Subcutaneous abdominal adipose tissue (tissue), 5 donors: ENCODE measurements at regions not wholly inside any gene's neighbourhood (a gene's known extent, or its start where the extent isn't known, plus 50 kb on each side); places are given as distances from the start of the nearest gene placed in this dataset.
"Not testable (repeated sequence)": the region's sequence is repeated elsewhere in the genome, so short reads cannot be mapped to it uniquely, and the experiment has no call there.

ENCODE experiments used
- H3K27ac ChIP-seq: one replicate; pipeline ENCODE4 v1.7.0; 2013; ENCODE audit warnings: low read depth, mild to moderate bottlenecking, inconsistent platforms, low read length, moderate library complexity
- H3K27me3 ChIP-seq, 5 donors: one replicate each; pipeline ENCODE4 v1.7.0; 2013; ENCODE audit warnings: low read length in 5 of 5, inconsistent platforms in 1 of 5; ENCODE audit not compliant: control insufficient read depth in 5 of 5, insufficient read depth in 4 of 5
- H3K36me3 ChIP-seq, 5 donors: one replicate each; pipeline ENCODE4 v1.7.0; 2013; ENCODE audit warnings: low read length in 5 of 5; ENCODE audit not compliant: control insufficient read depth in 5 of 5, insufficient read depth in 5 of 5
- H3K4me1 ChIP-seq, 5 donors: one replicate each; pipeline ENCODE4 v1.7.0; 2013; ENCODE audit warnings: low read length in 5 of 5, mild to moderate bottlenecking in 3 of 5, moderate library complexity in 1 of 5; ENCODE audit not compliant: control insufficient read depth in 5 of 5, insufficient read depth in 5 of 5
- H3K4me3 ChIP-seq, 5 donors: one replicate each; pipeline ENCODE4 v1.7.0; 2013; ENCODE audit warnings: low read length in 5 of 5, low read depth in 1 of 5
- H3K9ac ChIP-seq, 5 donors: one replicate each; pipeline ENCODE4 v1.7.0; 2013; ENCODE audit warnings: low read length in 5 of 5, mild to moderate bottlenecking in 4 of 5, moderate library complexity in 3 of 5
- H3K9me3 ChIP-seq, 5 donors: one replicate each; pipeline ENCODE4 v1.7.0; 2013; ENCODE audit warnings: low read length in 5 of 5; ENCODE audit not compliant: control insufficient read depth in 5 of 5
- donor health status: healthy.
- donor health status: healthy.
- donor health status: healthy.
- donor health status: healthy.
- donor health status: healthy.

DNA sequence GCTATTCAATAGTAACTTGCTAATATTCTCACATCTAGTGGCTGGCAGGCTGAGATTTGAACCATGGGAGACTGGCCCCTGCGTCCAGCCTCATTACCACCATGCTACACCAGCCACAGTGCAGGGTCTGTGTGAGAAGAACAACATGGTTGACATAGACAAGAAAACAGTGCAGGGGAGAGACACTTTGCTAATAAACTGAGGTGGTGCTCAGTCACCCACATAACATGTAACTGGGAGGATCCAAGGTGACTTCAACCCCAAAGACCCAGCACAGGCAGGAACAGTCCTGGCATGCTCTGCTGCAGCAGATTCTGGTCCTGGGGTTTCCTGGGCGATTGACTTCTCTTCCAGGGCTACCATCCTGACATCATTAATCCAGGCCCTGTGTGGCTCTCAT lies 143.1 kb downstream of the CSNK2A3 start:
- Histone ChIP-seq H3K4me3 (no peak overlapping the region), H3K4me1 (peaks cover 0 to 5% (median 0%) of the 10 kb centered on the region in 5 donors), H3K27me3 (peaks cover 0 to 3% (median 0%) of the 10 kb centered on the region in 5 donors), H3K9me3 (no peaks in the 10 kb centered on the region), H3K27ac (no peak overlapping the region), H3K36me3 (no peaks in the 10 kb centered on the region), H3K9ac (no peak overlapping the region)

DNA sequence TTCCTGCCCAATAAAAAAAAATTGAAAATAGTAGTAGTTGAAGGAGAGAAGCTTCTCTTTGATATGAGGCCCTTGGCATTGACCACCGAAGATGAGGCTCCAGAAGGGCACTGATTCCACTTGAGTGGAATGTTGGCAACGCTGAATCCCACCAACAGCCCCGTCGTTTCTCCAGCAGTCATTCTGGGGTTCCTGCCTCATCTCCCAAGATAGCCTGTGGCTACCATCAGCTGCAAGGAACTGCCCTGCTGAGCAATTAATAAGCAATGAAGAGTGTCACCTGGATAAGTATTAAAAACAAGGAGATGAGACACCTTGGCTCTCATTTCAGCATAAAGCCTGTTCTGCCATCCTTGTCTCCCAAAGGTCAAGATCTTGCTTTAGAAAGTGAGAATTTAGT lies 144.1 kb downstream of the CSNK2A3 start:
- Histone ChIP-seq H3K9ac (no peak overlapping the region), H3K36me3 (no peaks in the 10 kb centered on the region), H3K27ac (no peak overlapping the region), H3K9me3 (peaks cover 0 to 4% (median 0%) of the 10 kb centered on the region in 5 donors), H3K4me3 (no peak overlapping the region), H3K4me1 (peaks cover 0 to 5% (median 0%) of the 10 kb centered on the region in 5 donors), H3K27me3 (peaks cover 0 to 3% (median 0%) of the 10 kb centered on the region in 5 donors)

- no peaks in the 10 kb centered on the region for H3K36me3 ChIP-seq
- no peak overlapping the region for H3K4me3 ChIP-seq
- peaks cover 2 to 17% (median 9%) of the 10 kb centered on the region in 5 donors for H3K9me3 ChIP-seq
- peaks cover 0 to 3% (median 0%) of the 10 kb centered on the region in 5 donors for H3K27me3 ChIP-seq
- peaks cover 0 to 5% (median 0%) of the 10 kb centered on the region in 5 donors for H3K4me1 ChIP-seq
- no peak overlapping the region for H3K27ac ChIP-seq
- no peak overlapping the region for H3K9ac ChIP-seq
Measured at GRCh38 chr11:11207428-11207827, 145.6 kb downstream of the CSNK2A3 start.

DNA sequence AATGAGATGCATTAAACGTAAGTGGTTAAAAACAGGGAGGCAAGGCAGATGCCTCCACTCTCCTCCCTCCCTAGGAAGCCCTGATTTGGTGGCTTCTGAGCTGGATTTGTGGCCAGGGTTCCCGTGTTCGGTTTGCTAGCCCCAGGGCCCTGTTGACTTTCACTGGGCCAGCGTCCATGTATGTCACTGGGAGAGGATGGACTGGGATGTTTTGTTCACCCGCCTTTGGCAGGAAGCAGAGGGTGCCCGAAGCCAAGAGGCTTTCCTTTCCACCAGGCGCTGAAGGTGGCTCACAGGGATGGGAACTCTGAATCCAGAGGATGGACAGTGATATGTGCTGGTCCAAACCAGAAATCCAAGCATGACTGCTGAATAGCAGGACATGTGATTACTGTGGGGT lies 146.6 kb downstream of the CSNK2A3 start:
- no peak overlapping the region for H3K4me3 ChIP-seq
- peaks cover 2 to 20% (median 11%) of the 10 kb centered on the region in 5 donors for H3K9me3 ChIP-seq
- no peaks in the 10 kb centered on the region for H3K36me3 ChIP-seq
- H3K9ac ChIP-seq: no peak overlapping the region
- H3K27ac ChIP-seq: no peak overlapping the region
- peaks cover 0 to 3% (median 0%) of the 10 kb centered on the region in 5 donors for H3K27me3 ChIP-seq
- peaks cover 0 to 4% (median 0%) of the 10 kb centered on the region in 5 donors for H3K4me1 ChIP-seq

GRCh38 chr11:11202885-11203284 lies 150.2 kb downstream of the CSNK2A3 start:
- no peaks in the 10 kb centered on the region for H3K36me3 ChIP-seq
- no peak overlapping the region for H3K9ac ChIP-seq
- H3K27ac ChIP-seq: no peak overlapping the region
- peaks cover 2 to 20% (median 11%) of the 10 kb centered on the region in 5 donors for H3K9me3 ChIP-seq
- peaks cover 0 to 3% (median 0%) of the 10 kb centered on the region in 5 donors for H3K27me3 ChIP-seq
- H3K4me3 ChIP-seq: no peak overlapping the region
- H3K4me1 ChIP-seq: no peaks in the 10 kb centered on the region

- not testable (repeated sequence) for H3K4me3 ChIP-seq, H3K27me3 ChIP-seq, H3K9ac ChIP-seq
Measured at GRCh38 chr11:11201302-11201701, 151.7 kb downstream of the CSNK2A3 start.

GRCh38 chr11:11192541-11192940 lies 160.5 kb downstream of the CSNK2A3 start:
- H3K27me3 ChIP-seq: no peaks in the 10 kb centered on the region
- H3K27ac ChIP-seq: no peak overlapping the region
- no peak overlapping the region for H3K9ac ChIP-seq
- no peaks in the 10 kb centered on the region for H3K36me3 ChIP-seq
- H3K9me3 ChIP-seq: peaks cover 0 to 22% (median 5%) of the 10 kb centered on the region in 5 donors
- H3K4me3 ChIP-seq: no peak overlapping the region
- no peaks in the 10 kb centered on the region for H3K4me1 ChIP-seq

More at GRCh38 chr11:11201302-11201701, 151.7 kb downstream of the CSNK2A3 start:
- H3K36me3 ChIP-seq, H3K4me1 ChIP-seq, H3K27ac ChIP-seq: not testable (repeated sequence)
- peaks cover 2 to 20% (median 11%) of the 10 kb centered on the region in 5 donors for H3K9me3 ChIP-seq

DNA sequence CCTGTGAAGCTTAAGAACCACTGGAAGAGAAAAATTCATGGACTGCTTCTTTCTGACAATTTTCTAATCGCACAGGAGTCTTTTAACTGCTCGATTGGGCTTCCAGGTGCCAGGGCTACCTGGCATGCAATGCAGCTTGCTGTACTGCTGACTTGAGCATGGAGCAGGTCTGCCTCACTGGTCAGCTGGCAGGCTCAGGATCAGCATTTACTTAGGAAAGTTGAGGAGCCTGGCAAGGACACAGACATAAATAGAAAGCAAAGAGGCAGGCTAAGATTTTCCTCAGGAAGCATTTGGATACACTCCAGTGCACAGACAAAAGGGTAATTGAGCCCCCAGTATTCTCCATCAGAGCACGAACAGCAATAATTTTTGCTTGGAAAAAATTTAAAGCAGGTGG lies 163.5 kb downstream of the CSNK2A3 start:
- Histone ChIP-seq H3K27ac (no peak overlapping the region), H3K27me3 (no peaks in the 10 kb centered on the region), H3K36me3 (no peaks in the 10 kb centered on the region), H3K4me1 (no peaks in the 10 kb centered on the region), H3K9me3 (peaks cover 0 to 22% (median 5%) of the 10 kb centered on the region in 5 donors), H3K9ac (no peak overlapping the region), H3K4me3 (no peak overlapping the region)

DNA sequence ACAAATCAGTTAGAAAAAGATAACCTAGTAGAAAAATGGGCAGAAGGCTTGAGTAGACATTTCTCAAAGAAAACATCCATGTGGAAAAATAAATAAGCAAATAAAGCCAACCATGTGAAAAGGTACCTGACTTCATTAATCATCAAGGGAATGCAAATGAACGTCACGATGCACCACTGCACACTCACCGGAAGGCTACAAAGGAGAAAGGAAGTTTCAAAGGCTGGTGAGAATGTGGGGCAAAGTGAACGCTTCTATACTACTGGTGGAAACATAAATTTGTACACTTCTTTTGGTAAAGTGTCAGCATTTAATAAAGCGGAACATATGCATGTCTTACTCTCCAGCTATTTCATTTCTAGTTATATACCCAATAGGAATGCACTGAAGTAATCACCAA lies 166.8 kb downstream of the CSNK2A3 start:
- no peak overlapping the region for H3K9ac ChIP-seq

DNA sequence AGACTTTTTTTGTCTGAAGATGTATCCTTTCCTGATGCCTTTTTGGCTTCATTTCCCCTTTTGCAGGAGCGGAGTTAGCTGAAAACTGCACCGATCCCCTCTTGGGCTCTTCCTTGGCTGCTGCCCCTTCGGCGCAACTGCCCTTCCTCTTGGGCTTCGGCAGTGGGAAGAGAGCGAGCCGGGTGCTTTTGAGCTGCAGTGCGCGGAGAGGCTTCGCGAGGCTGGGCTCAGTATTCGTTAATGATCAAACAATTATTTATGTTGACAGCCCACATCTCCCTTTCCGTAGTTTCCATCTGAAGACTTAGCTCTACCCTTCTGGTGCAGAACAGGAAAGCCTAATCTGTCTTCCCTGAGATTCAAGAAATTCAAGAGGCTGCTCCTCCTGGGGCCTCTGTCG lies 170.8 kb downstream of the CSNK2A3 start:
- Histone ChIP-seq H3K36me3 (no peaks in the 10 kb centered on the region), H3K9me3 (no peaks in the 10 kb centered on the region), H3K4me3 (no peak overlapping the region), H3K4me1 (no peaks in the 10 kb centered on the region), H3K9ac (no peak overlapping the region), H3K27ac (no peak overlapping the region), H3K27me3 (no peaks in the 10 kb centered on the region)

More for the DNA sequence above, 166.8 kb downstream of the CSNK2A3 start:
- no peak overlapping the region for H3K27ac ChIP-seq
- H3K9me3 ChIP-seq: peaks cover 0 to 10% (median 3%) of the 10 kb centered on the region in 5 donors
- H3K27me3 ChIP-seq: no peaks in the 10 kb centered on the region
- H3K4me1 ChIP-seq: no peaks in the 10 kb centered on the region
- H3K4me3 ChIP-seq: no peak overlapping the region
- no peaks in the 10 kb centered on the region for H3K36me3 ChIP-seq
